22Rv1 (cell line): ENCODE measurements at regions not wholly inside any gene's neighbourhood (a gene's known extent, or its start where the extent isn't known, plus 50 kb on each side); places are given as distances from the start of the nearest gene placed in this dataset.

Source experiments
- CTCF ChIP-seq: fragments of 450-650 bp; IDR thresholded peaks from 2 replicates; pipeline ENCODE4 v1.5.1; 2017; ENCODE audit warnings: mild to moderate bottlenecking
- ZFX ChIP-seq: fragments of 450-650 bp; IDR thresholded peaks from 2 replicates; pipeline ENCODE4 v1.6.1; 2017; ENCODE audit warnings: antibody characterized with exemption, borderline replicate concordance

- TF ChIP-seq CTCF: no peak
- no peak for TF ChIP-seq ZFX
Measured at GRCh38 chr7:88398459-88398858, 91.8 kb upstream of the STEAP4 start.
